Ectodermal cell (in vitro differentiated cells): ENCODE measurements at regions not wholly inside any gene's neighbourhood (a gene's known extent, or its start where the extent isn't known, plus 50 kb on each side); places are given as distances from the start of the nearest gene placed in this dataset.
"Not testable (repeated sequence)": the region's sequence is repeated elsewhere in the genome, so short reads cannot be mapped to it uniquely, and the experiment has no call there.

Source experiments
- H3K27ac ChIP-seq: 2 replicates; pipeline ENCODE4 v1.7.0; 2013; ENCODE audit warnings: mild to moderate bottlenecking, low read depth, low read length; ENCODE audit not compliant: insufficient read depth, poor library complexity, severe bottlenecking
- H3K27me3 ChIP-seq: 2 replicates; pipeline ENCODE4 v1.7.0; 2013; ENCODE audit warnings: mild to moderate bottlenecking, low read length; ENCODE audit not compliant: insufficient read depth, control insufficient read depth, poor library complexity, severe bottlenecking
- H3K36me3 ChIP-seq: one replicate; pipeline ENCODE4 v1.7.0; 2013; ENCODE audit warnings: low read length; ENCODE audit not compliant: control insufficient read depth, insufficient read depth
- H3K4me1 ChIP-seq: one replicate; pipeline ENCODE4 v1.7.0; 2013; ENCODE audit warnings: low read length; ENCODE audit not compliant: control insufficient read depth, insufficient read depth
- H3K4me3 ChIP-seq: 2 replicates; pipeline ENCODE4 v1.7.0; 2013; ENCODE audit warnings: low read depth, low read length, control low read depth; ENCODE audit not compliant: insufficient read depth
- H3K9me3 ChIP-seq: 2 replicates; pipeline ENCODE4 v1.7.0; 2013; ENCODE audit warnings: mild to moderate bottlenecking, low read length, moderate library complexity; ENCODE audit not compliant: control insufficient read depth
- WGBS, 2 experiments: methylation state at CpG; one replicate each; pipeline ENCODE4 v1.1.7; 2013; ENCODE audit warnings: missing lambda C conversion rate in 2 of 2; 5-methylcytosine and 5-hydroxymethylcytosine counted together

GRCh38 chr2:22156661-22157060 is 1032.9 kb downstream of the TDRD15 start:
- H3K36me3 ChIP-seq, H3K27ac ChIP-seq, H3K9me3 ChIP-seq, H3K4me1 ChIP-seq, H3K4me3 ChIP-seq, H3K27me3 ChIP-seq: not testable (repeated sequence)
- 71 to 78% methylated on average over 6 of the region's 6 CpGs for WGBS, 2 experiments

- Histone ChIP-seq H3K36me3 (no peaks in the 10 kb centered on the region), H3K27ac (no peak overlapping the region), H3K27me3 (no peaks in the 10 kb centered on the region), H3K9me3 (no peaks in the 10 kb centered on the region), H3K4me1 (no peaks in the 10 kb centered on the region), H3K4me3 (no peak overlapping the region)
- WGBS, 2 experiments, result 91 to 93% methylated on average over 4 of the region's 4 CpGs
Measured at GRCh38 chr2:22167256-22167655, 1043.5 kb downstream of the TDRD15 start.

DNA sequence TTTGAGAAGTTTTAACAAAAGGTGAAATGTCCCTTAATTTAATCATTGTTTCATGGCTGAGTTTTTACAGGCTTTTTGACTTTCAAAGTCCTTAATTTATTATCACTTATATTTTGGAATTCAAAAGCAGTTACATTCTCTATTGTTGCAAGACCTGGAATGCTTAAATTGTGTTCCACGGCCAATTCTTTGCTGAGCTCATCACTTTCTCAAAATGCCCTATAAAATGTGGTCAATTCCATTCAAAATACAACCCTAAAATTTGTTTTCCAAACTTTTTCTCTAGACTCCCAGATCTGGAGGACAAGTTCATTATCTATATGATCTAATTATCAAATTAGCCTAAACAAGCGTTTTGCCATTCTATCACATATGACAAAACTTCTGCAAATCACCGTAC is 1051.2 kb downstream of the TDRD15 start:
- Histone ChIP-seq H3K9me3 (no peaks in the 10 kb centered on the region), H3K4me3 (no peak overlapping the region), H3K36me3 (no peaks in the 10 kb centered on the region), H3K4me1 (no peaks in the 10 kb centered on the region), H3K27me3 (no peaks in the 10 kb centered on the region), H3K27ac (no peak overlapping the region)
- 96% methylated on average over 2 to 3 of the region's 3 CpGs for WGBS, 2 experiments

GRCh38 chr2:22185251-22185650 is 1061.5 kb downstream of the TDRD15 start:
- no peaks in the 10 kb centered on the region for H3K4me1 ChIP-seq
- H3K36me3 ChIP-seq, result no peaks in the 10 kb centered on the region
- no peak overlapping the region for H3K4me3 ChIP-seq
- no peak overlapping the region for H3K27ac ChIP-seq
- H3K27me3 ChIP-seq, result no peaks in the 10 kb centered on the region
- H3K9me3 ChIP-seq, result no peaks in the 10 kb centered on the region
- WGBS, 2 experiments, result 87% methylated on average over 2 of the region's 2 CpGs; no CpG with 5 or more reads in 1 of the 2 experiments

DNA sequence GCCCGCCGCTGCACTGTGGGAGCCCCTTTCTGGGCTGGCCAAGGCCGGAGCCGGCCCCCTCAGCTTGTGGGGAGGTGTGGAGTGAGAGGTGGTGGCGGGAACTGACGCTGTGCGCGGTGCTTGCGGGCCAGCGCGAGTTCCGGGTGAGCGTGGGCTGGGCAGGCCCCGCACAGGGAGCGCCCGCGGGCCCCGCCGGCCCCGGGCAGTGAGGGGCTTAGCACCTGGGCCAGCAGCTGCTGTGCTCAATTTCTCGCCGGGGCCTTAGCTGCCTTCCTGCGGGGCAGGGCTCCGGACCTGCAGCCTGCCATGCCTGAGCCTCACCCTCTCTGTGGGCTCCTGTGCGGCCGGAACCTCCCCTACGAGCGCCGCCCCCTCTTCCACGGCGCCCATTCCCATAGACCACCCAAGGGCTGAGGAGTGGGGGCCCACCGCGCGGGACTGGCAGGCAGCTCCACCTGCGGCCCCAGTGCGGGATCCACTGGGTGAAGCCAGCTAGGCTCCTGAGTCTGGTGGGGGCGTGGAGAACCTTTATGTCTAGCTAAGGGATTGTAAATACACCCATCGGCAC is 1062.6 kb downstream of the TDRD15 start:
- not testable (repeated sequence) for H3K36me3 ChIP-seq, H3K9me3 ChIP-seq, H3K4me1 ChIP-seq, H3K27me3 ChIP-seq, H3K4me3 ChIP-seq, H3K27ac ChIP-seq
- WGBS, 2 experiments, result 96% methylated on average over 38 of the region's 38 CpGs

GRCh38 chr2:22189893-22190480 is 1066.2 kb downstream of the TDRD15 start:
- Histone ChIP-seq H3K27me3 (no peaks in the 10 kb centered on the region), H3K9me3 (no peaks in the 10 kb centered on the region), H3K4me1 (no peaks in the 10 kb centered on the region), H3K27ac (no peak overlapping the region), H3K4me3 (no peak overlapping the region), H3K36me3 (no peaks in the 10 kb centered on the region)
- whole genome bisulfite sequencing, 2 experiments, result 92 to 100% methylated on average over 1 of the region's 1 CpG

- H3K4me3 ChIP-seq, result no peak overlapping the region
- no peaks in the 10 kb centered on the region for H3K27me3 ChIP-seq
- 100% methylated on average over 1 of the region's 1 CpG for whole genome bisulfite sequencing, 2 experiments
- H3K4me1 ChIP-seq, result peaks cover 3% of the 10 kb centered on the region
- H3K27ac ChIP-seq, result no peak overlapping the region
- no peaks in the 10 kb centered on the region for H3K9me3 ChIP-seq
- H3K36me3 ChIP-seq, result no peaks in the 10 kb centered on the region
Measured at GRCh38 chr2:22194218-22194617, 1070.5 kb downstream of the TDRD15 start.

- Histone ChIP-seq H3K4me1 (peaks cover 3% of the 10 kb centered on the region), H3K4me3 (no peak overlapping the region), H3K36me3 (no peaks in the 10 kb centered on the region), H3K9me3 (no peaks in the 10 kb centered on the region), H3K27me3 (no peaks in the 10 kb centered on the region), H3K27ac (no peak overlapping the region)
- 100% methylated on average over 1 of the region's 2 CpGs; no CpG with 5 or more reads in 1 of the 2 experiments for WGBS, 2 experiments
Measured at GRCh38 chr2:22196806-22197205, 1073.0 kb downstream of the TDRD15 start.

DNA sequence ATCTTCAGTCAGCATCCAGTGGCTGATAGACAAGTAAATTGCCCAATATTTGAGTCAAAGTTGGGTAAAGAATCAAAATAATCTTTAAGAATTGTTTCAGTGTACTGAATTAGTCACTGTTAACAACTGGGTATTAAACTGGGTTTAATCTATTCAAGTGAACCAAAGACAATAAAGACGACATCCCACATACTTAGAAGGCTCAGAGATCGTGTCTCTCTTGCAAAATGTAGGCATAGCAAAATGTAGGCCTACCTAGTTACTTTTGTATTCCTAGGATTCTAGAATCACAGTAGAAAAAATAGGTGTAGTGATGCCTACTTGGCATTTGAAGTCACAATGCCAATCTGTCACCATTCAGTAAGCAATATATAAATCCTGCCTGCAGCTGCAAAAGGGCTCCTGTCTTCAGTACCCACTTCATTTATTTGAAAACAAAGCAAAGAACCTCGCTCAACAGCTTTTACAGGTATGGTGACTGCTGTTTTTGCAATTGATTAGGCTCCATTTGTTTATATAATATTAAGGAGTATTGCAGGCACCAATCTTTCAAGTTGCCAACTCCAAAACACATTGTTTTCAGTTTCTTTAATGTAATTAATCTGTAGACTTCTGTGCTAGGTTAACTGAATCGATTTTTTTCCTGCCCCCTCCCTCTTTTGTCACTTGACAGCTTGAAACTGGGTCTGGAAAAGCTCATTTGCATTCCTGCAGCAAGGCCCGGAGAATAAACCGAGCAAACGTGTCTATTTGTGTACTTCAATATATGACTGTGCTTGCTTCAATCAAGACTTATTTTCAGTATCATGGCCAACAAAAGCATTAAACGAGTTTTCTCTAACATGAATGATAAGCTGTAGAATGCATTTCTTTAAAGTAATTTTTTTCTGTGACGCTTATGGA is 1074.9 kb downstream of the TDRD15 start:
- no peaks in the 10 kb centered on the region for H3K36me3 ChIP-seq
- WGBS, 2 experiments, result 70 to 74% methylated on average over 9 of the region's 9 CpGs
- H3K9me3 ChIP-seq, result no peaks in the 10 kb centered on the region
- no peaks in the 10 kb centered on the region for H3K27me3 ChIP-seq
- peaks cover 3% of the 10 kb centered on the region for H3K4me1 ChIP-seq
- H3K27ac ChIP-seq, result no peak overlapping the region
- H3K4me3 ChIP-seq, result no peak overlapping the region

- no peaks in the 10 kb centered on the region for H3K27me3 ChIP-seq
- H3K4me1 ChIP-seq, result peaks cover 3% of the 10 kb centered on the region
- H3K36me3 ChIP-seq, result no peaks in the 10 kb centered on the region
- H3K27ac ChIP-seq, result no peak overlapping the region
- no peaks in the 10 kb centered on the region for H3K9me3 ChIP-seq
- no peak overlapping the region for H3K4me3 ChIP-seq
Measured at GRCh38 chr2:22199994-22200393, 1076.2 kb downstream of the TDRD15 start.
